ENCODE measurements at regions not wholly inside any gene's neighbourhood (a gene's known extent, or its start where the extent isn't known, plus 50 kb on each side); places are given as distances from the start of the nearest gene placed in this dataset.
A peak's percentile ranks its signal among the peaks of the same experiment; 100 is the strongest.

GRCh38 chr14:71731096-71731495 lies 201.1 kb upstream of the RGS6 start:
- DNase-seq, result no peak
- TF ChIP-seq POLR2A (IDR thresholded peaks at IDR 0.05; ENCODE audit: low read length), result no peak
- TF ChIP-seq GATA1 (IDR thresholded peaks at IDR 0.05; ENCODE audit: low read depth, low read length), result no peak

GRCh38 chr14:71733210-71733883 lies 198.9 kb upstream of the RGS6 start:
- TF ChIP-seq GATA1 (IDR thresholded peaks at IDR 0.05; ENCODE audit: low read depth, low read length), result no peak
- TF ChIP-seq POLR2A (IDR thresholded peaks at IDR 0.05; ENCODE audit: low read length), result no peak
- no peak for DNase-seq

- TF ChIP-seq POLR2A (IDR thresholded peaks at IDR 0.05; ENCODE audit: low read length), result no peak
- no peak for TF ChIP-seq GATA1 (IDR thresholded peaks at IDR 0.05; ENCODE audit: low read depth, low read length)
- no peak for DNase-seq
Measured at GRCh38 chr14:71734076-71734475, 198.2 kb upstream of the RGS6 start.

- no peak for DNase-seq
- TF ChIP-seq POLR2A (IDR thresholded peaks at IDR 0.05; ENCODE audit: low read length) (no peak), GATA1 (IDR thresholded peaks at IDR 0.05; ENCODE audit: low read depth, low read length) (no peak)
Measured at GRCh38 chr14:71734885-71735284, 197.3 kb upstream of the RGS6 start.

- DNase-seq, result no peak
- TF ChIP-seq POLR2A (IDR thresholded peaks at IDR 0.05; ENCODE audit: low read length) (no peak), GATA1 (IDR thresholded peaks at IDR 0.05; ENCODE audit: low read depth, low read length) (no peak)
Measured at GRCh38 chr14:71737760-71738159, 194.5 kb upstream of the RGS6 start.

- DNase-seq, result no peak
- TF ChIP-seq POLR2A (IDR thresholded peaks at IDR 0.05; ENCODE audit: low read length) (no peak), GATA1 (IDR thresholded peaks at IDR 0.05; ENCODE audit: low read depth, low read length) (no peak)
Measured at GRCh38 chr14:71739273-71739990, 192.8 kb upstream of the RGS6 start.

GRCh38 chr14:71741241-71741640 lies 191.0 kb upstream of the RGS6 start:
- no peak for DNase-seq
- no peak for TF ChIP-seq GATA1 (IDR thresholded peaks at IDR 0.05; ENCODE audit: low read depth, low read length)
- no peak for TF ChIP-seq POLR2A (IDR thresholded peaks at IDR 0.05; ENCODE audit: low read length)

- TF ChIP-seq POLR2A (IDR thresholded peaks at IDR 0.05; ENCODE audit: low read length), result no peak
- no peak for DNase-seq
Measured at GRCh38 chr14:71742485-71742884, 189.7 kb upstream of the RGS6 start.

GRCh38 chr14:71745072-71745471 lies 187.2 kb upstream of the RGS6 start:
- DNase-seq, result no peak
- no peak for TF ChIP-seq GATA1 (IDR thresholded peaks at IDR 0.05; ENCODE audit: low read depth, low read length)
- no peak for TF ChIP-seq POLR2A (IDR thresholded peaks at IDR 0.05; ENCODE audit: low read length)

GRCh38 chr14:71748196-71748595 lies 184.0 kb upstream of the RGS6 start:
- TF ChIP-seq POLR2A (IDR thresholded peaks at IDR 0.05; ENCODE audit: low read length), result no peak
- no peak for TF ChIP-seq GATA1 (IDR thresholded peaks at IDR 0.05; ENCODE audit: low read depth, low read length)
- DNase-seq, result no peak

- no peak for DNase-seq
Measured at GRCh38 chr14:71749613-71750238, 182.5 kb upstream of the RGS6 start.

GRCh38 chr14:71751264-71751663 lies 181.0 kb upstream of the RGS6 start:
- TF ChIP-seq POLR2A (IDR thresholded peaks at IDR 0.05; ENCODE audit: low read length) (no peak), GATA1 (IDR thresholded peaks at IDR 0.05; ENCODE audit: low read depth, low read length) (no peak)
- DNase-seq, result peak; percentile 9 to 37

More at GRCh38 chr14:71749613-71750238, 182.5 kb upstream of the RGS6 start:
- TF ChIP-seq GATA1 (IDR thresholded peaks at IDR 0.05; ENCODE audit: low read depth, low read length) (no peak), POLR2A (IDR thresholded peaks at IDR 0.05; ENCODE audit: low read length) (no peak)

- no peak for TF ChIP-seq POLR2A (IDR thresholded peaks at IDR 0.05; ENCODE audit: low read length)
- TF ChIP-seq GATA1 (IDR thresholded peaks at IDR 0.05; ENCODE audit: low read depth, low read length), result no peak
- no peak for DNase-seq
Measured at GRCh38 chr14:71752111-71752738, 180.0 kb upstream of the RGS6 start.

GRCh38 chr14:71753126-71753830 lies 179.0 kb upstream of the RGS6 start:
- TF ChIP-seq GATA1 (IDR thresholded peaks at IDR 0.05; ENCODE audit: low read depth, low read length) (no peak), POLR2A (IDR thresholded peaks at IDR 0.05; ENCODE audit: low read length) (no peak)
- peak; percentile 73 to 84 for DNase-seq

Measured in erythroblast (primary cell).